Right lobe of liver (tissue), 6 donors: ENCODE measurements at regions not wholly inside any gene's neighbourhood (a gene's known extent, or its start where the extent isn't known, plus 50 kb on each side); places are given as distances from the start of the nearest gene placed in this dataset.

Experiments used
- ATAC-seq, 4 donors: fragments of 200-7000 bp; cut with Tn5 transposase; one replicate each; pipeline ENCODE4 v1.9.1; 2020; ENCODE audit warnings: mild to moderate bottlenecking in 4 of 4, moderate library complexity in 4 of 4
- DNase-seq, 3 donors: peaks; one replicate each; pipeline ENCODE4 v3.0.0-alpha.2; 2020
- H3K27ac ChIP-seq, 3 donors: fragments of 200-600 bp; one replicate each; pipeline ENCODE4 v1.8.0; 2022
- H3K27me3 ChIP-seq, 2 donors: fragments of 200-600 bp; one replicate each; pipeline ENCODE4 v1.8.0; 2022
- H3K36me3 ChIP-seq, 4 donors: fragments of 200-600 bp; sonication (generic) in 1 of 4; one replicate each; pipeline versions ENCODE4 v1.5.1 to v1.8.0; 2017 to 2022; ENCODE audit warnings: control low read depth in 1 of 4
- H3K4me1 ChIP-seq, 4 donors: fragments of 200-600 bp; sonication (generic) in 1 of 4; one replicate each; pipeline versions ENCODE4 v1.5.1 to v1.8.0; 2017 to 2022; ENCODE audit warnings: control low read depth in 1 of 4
- H3K4me3 ChIP-seq, 3 donors: fragments of 200-600 bp; one replicate each; pipeline ENCODE4 v1.8.0; 2022
- H3K9me3 ChIP-seq, 4 donors: fragments of 200-600 bp; sonication (generic) in 1 of 4; one replicate each; pipeline versions ENCODE4 v1.5.1 to v1.8.0; 2017 to 2022; ENCODE audit warnings: control low read depth in 1 of 4
- POLR2A ChIP-seq: fragments of 450-650 bp; IDR thresholded peaks from one replicate; pipeline ENCODE4 v1.6.1; 2017; ENCODE audit warnings: antibody characterized with exemption, mild to moderate bottlenecking
- WGBS: methylation state at CpG from one replicate; pipeline ENCODE4 v1.1.6; 2018; ENCODE audit warnings: low coverage, low lambda C conversion rate; ENCODE audit not compliant: insufficient coverage; ENCODE audit errors: missing lambda C conversion rate; 5-methylcytosine and 5-hydroxymethylcytosine counted together
- intact Hi-C, 2 donors: fragments of 100-400 bp; cut with DNase I; formaldehyde crosslinking; loops; one replicate each; pipeline versions ENCODE4 v1.11.2 to v1.14.1; 2022
- TF ChIP-seq, protein P1 (sequence below), 4 donors: fragments of 200-600 bp in 3 of 4; fragments of 450-650 bp in 1 of 4; IDR thresholded peaks; one replicate each; pipeline versions ENCODE4 v1.5.1 to v1.8.0; 2016 to 2022; ENCODE audit warnings: antibody characterized with exemption in 4 of 4, mild to moderate bottlenecking in 2 of 4
- donor health status: DM: no; HTN: yes; CAD: no.
- donor health status: DM: no; HTN: no; CAD: no.
- donor health status: DM: no; HTN: no; CAD: no.
- donor health status: DM: no; HTN: yes; CAD: no.
- donor health status: DM: no; HTN: yes; CAD: no.

DNA sequence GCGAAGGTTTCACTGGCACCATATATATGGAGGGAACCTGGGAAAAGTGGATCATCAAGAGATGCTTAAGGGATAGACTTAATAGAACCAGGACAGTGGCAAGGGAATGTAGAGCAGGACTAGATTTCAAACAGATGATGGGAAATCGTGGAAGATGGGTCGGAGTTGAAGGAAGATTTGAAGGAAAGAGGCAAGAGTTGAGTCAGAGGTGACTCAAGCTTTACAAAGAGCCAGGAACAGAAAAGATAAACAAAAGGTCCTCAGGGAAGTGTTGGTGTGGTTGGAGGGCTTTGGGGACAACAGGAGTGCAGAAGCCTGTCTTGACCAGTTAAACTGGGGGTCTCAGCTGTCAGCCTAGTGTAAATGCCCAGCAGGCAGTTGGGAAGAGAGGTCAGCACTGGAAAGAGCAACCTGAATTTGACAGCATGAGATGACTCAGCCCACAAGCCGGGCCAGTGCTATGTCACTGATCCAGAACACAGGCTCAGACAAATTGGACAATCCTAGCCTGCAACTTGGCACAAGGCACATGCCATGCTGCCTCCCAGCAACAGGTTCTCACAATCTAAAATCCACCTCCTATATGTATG is 230.5 kb downstream of the IDS start:
- intact Hi-C loops: no loop called here
- Histone ChIP-seq H3K4me1 (no peaks in the 10 kb centered on the region), H3K27me3 (no peaks in the 10 kb centered on the region), H3K4me3 (no peak overlapping the region), H3K9me3 (no peaks in the 10 kb centered on the region), H3K27ac (no peak overlapping the region), H3K36me3 (no peaks in the 10 kb centered on the region)
- no peak for ATAC-seq
- TF ChIP-seq, protein P1, sequence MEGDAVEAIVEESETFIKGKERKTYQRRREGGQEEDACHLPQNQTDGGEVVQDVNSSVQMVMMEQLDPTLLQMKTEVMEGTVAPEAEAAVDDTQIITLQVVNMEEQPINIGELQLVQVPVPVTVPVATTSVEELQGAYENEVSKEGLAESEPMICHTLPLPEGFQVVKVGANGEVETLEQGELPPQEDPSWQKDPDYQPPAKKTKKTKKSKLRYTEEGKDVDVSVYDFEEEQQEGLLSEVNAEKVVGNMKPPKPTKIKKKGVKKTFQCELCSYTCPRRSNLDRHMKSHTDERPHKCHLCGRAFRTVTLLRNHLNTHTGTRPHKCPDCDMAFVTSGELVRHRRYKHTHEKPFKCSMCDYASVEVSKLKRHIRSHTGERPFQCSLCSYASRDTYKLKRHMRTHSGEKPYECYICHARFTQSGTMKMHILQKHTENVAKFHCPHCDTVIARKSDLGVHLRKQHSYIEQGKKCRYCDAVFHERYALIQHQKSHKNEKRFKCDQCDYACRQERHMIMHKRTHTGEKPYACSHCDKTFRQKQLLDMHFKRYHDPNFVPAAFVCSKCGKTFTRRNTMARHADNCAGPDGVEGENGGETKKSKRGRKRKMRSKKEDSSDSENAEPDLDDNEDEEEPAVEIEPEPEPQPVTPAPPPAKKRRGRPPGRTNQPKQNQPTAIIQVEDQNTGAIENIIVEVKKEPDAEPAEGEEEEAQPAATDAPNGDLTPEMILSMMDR (IDR thresholded peaks at IDR 0.05): no peak
- TF ChIP-seq POLR2A: no peak
- 49% methylated on average over 3 of the region's 4 CpGs for WGBS
- no peak for DNase-seq

DNA sequence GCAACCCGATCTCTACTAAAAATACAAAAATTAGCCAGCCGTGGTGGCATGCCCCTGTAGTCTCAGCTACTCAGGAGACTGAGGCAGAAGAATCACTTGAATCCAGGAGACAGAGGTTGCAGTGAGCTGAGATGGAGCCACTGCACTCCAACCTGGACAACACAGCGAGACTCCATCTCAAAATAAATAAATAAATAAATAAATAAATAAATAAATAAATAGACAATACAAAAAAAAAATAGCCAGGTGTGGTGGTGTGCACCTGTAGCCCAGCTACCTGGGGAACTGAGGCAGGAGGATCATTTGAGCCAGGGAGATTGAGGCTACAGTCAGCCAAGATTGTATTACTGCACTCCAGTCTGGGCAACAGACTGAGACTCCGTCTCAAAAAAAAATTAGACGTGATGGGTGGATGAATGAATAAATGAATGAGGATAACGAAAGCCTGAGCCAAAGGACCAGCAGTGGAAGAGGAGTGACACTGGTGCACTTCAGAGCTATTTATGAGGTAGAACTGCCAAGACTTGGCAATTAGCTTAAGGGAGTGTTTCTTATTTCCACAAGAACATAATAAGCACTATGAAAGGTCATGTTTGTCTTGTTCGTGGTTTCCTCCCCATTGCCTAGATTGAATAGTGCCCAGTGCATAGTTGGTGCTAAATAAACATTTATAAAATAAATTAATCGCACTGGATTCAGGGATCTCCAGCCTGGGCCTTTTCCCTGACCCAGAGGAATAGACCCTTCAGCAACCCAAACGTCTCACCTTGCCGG is 232.2 kb downstream of the IDS start:
- Histone ChIP-seq H3K4me3 (no peak overlapping the region), H3K9me3 (no peaks in the 10 kb centered on the region), H3K4me1 (no peaks in the 10 kb centered on the region), H3K36me3 (no peaks in the 10 kb centered on the region), H3K27me3 (no peaks in the 10 kb centered on the region), H3K27ac (no peak overlapping the region)
- ATAC-seq (no peak), DNase-seq (no peak)
- intact Hi-C loops: no loop called here
- no peak for TF ChIP-seq POLR2A
- TF ChIP-seq, protein P1 (IDR thresholded peaks at IDR 0.05): no peak
- 62% methylated on average over 10 of the region's 10 CpGs for WGBS

DNA sequence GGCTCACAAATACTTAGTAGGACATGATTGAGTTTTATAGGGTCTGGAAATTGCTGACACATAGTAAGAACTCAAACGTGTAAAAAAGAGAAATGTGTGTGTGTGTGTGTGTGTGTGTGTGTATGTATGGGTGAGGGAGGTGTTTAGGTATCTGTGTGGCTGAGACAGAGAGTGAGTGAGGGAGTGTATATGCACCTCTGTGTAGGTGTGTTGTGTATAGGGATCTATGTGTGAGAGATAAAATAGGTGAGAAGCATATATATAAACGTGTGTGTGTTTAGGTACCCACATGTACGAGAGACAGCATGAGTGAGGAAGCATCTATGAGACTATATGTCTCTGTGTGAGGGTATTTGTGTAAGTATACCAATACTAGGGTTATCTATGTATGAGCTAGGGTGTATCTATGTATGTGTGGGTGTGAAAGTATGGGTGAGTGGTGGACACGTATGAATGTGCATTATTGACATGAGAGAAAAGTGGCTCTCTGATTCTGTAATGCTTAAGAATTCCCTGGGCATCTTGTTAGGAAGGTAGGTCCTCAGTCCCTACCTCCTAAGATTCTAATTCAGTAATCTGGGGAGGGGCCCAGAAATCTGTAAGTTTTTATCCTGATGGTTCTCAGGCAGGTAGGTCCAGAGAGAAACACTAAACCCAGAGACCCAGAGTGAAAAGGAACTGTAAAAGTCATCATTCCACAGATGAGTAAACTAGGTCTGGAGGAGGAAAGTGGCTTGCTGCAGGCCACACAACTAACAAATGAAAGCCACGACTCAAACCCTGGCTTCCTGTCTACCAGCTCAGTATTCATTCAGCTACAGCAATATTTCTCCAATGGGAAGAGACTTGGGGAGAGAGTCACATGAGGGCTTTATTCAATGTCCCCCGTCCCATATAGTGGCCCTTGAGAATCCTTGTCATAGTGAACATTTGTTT is 237.0 kb downstream of the IDS start:
- no peak for TF ChIP-seq POLR2A
- TF ChIP-seq, protein P1 (IDR thresholded peaks at IDR 0.05): no peak
- no peak for DNase-seq
- no peaks in the 10 kb centered on the region for H3K36me3 ChIP-seq
- H3K27me3 ChIP-seq: no peaks in the 10 kb centered on the region
- intact Hi-C loops: no loop called here
- ATAC-seq: no peak
- no peaks in the 10 kb centered on the region for H3K4me1 ChIP-seq
- no peaks in the 10 kb centered on the region for H3K9me3 ChIP-seq
- no peak overlapping the region for H3K4me3 ChIP-seq
- 32% methylated on average over 6 of the region's 6 CpGs for WGBS
- H3K27ac ChIP-seq: no peak overlapping the region

DNA sequence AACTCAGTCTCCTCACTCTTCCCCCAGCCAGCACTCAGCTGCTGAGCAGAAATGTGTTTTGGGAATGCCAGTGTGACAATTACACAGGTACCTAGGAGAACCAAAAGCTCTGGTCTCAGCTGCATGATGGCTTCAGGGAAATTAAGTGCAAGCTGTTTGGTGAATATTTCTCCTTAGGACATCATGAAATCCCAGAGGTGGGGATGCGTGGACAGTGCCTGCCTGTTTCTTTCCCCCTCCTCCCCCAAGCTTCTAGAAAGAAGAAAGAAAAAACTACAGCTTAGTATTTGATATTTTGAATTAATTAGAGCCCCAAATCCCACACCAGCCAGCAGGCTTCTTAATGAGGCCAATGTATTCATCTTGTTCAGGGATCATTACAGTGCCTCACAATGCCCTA is 243.0 kb downstream of the IDS start:
- ATAC-seq (no peak), DNase-seq (no peak)
- TF ChIP-seq, protein P1 (IDR thresholded peaks at IDR 0.05): no peak
- TF ChIP-seq POLR2A: no peak
- no peaks in the 10 kb centered on the region for H3K4me1 ChIP-seq
- intact Hi-C loops: no loop called here
- no peaks in the 10 kb centered on the region for H3K27me3 ChIP-seq
- no peak overlapping the region for H3K4me3 ChIP-seq
- H3K36me3 ChIP-seq: no peaks in the 10 kb centered on the region
- no peaks in the 10 kb centered on the region for H3K9me3 ChIP-seq
- 55% methylated on average over 1 of the region's 1 CpG for WGBS
- H3K27ac ChIP-seq: no peak overlapping the region
